ENCODE measurements at regions not wholly inside any gene's neighbourhood (a gene's known extent, or its start where the extent isn't known, plus 50 kb on each side); places are given as distances from the start of the nearest gene placed in this dataset.

DNA sequence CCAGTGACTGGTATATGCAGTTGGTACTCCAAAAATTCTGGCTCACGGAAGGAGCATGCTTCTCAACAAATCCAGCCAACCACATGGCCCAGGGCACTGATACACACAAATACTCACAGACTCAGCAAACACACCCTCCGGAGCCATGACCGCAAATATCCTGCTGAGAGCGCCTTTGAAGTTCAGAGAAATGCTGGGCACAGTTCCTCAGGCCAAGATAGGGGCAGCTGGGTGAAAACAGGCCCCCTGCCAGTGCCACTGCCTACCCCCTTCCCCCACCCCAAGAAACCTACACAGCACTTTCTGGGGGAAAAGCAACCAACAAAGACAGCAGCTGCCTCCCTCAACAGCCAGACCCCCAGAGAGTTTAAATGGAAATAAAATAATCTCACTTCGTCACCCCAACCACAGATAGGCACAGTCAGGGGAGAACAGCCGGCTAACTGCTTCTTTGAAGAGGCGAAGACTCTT lies 120.0 kb downstream of the C5orf15 start:
- TF ChIP-seq, protein P1, sequence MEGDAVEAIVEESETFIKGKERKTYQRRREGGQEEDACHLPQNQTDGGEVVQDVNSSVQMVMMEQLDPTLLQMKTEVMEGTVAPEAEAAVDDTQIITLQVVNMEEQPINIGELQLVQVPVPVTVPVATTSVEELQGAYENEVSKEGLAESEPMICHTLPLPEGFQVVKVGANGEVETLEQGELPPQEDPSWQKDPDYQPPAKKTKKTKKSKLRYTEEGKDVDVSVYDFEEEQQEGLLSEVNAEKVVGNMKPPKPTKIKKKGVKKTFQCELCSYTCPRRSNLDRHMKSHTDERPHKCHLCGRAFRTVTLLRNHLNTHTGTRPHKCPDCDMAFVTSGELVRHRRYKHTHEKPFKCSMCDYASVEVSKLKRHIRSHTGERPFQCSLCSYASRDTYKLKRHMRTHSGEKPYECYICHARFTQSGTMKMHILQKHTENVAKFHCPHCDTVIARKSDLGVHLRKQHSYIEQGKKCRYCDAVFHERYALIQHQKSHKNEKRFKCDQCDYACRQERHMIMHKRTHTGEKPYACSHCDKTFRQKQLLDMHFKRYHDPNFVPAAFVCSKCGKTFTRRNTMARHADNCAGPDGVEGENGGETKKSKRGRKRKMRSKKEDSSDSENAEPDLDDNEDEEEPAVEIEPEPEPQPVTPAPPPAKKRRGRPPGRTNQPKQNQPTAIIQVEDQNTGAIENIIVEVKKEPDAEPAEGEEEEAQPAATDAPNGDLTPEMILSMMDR (IDR thresholded peaks at IDR 0.05), result no peak
- no peak for TF ChIP-seq POLR2AphosphoS5 (IDR thresholded peaks at IDR 0.05; ENCODE audit: low read depth, low read length)

Data from Panc1 (cell line).